H1 (cell line): ENCODE measurements at regions not wholly inside any gene's neighbourhood (a gene's known extent, or its start where the extent isn't known, plus 50 kb on each side); places are given as distances from the start of the nearest gene placed in this dataset.

Source experiments
- CTCF ChIA-PET: fragments of 300-600 bp; sonication (Branson Sonifier 250); formaldehyde crosslinking; loops from one replicate; lab custom pipeline; 2021; ENCODE audit not compliant: partially characterized antibody; lab: Charles Lee
- POLR2A ChIA-PET: fragments of 300-600 bp; sonication (Branson Sonifier 250); formaldehyde crosslinking; loops from one replicate; lab custom pipeline; 2021; ENCODE audit warnings: inconsistent platforms; ENCODE audit not compliant: partially characterized antibody; lab: Charles Lee
- DNase-seq, 2 experiments: peaks; one replicate each; pipeline versions ENCODE4 v3.0.0 to v3.0.0-alpha.2; 2010 to 2022; ENCODE audit warnings: low spot score in 2 of 2, low read depth in 1 of 2, mixed read lengths in 1 of 2
- FAIRE-seq: peaks from 2 replicates; lab custom pipeline; 2011; peaks lifted over from hg19 to GRCh38; lab: Jason Lieb, UNC
- H2AFZ ChIP-seq: 2 replicates; pipeline ENCODE4 v1.8.1; 2012; ENCODE audit warnings: low read length, inconsistent platforms
- H2AK5ac ChIP-seq: 2 replicates; pipeline ENCODE4 v1.6.1; 2013; ENCODE audit warnings: low read depth, low read length
- H2BK120ac ChIP-seq: replicated peaks from 2 replicates; pipeline ENCODE3; 2013; ENCODE audit warnings: low read depth, low read length, inconsistent platforms
- H2BK12ac ChIP-seq: 2 replicates; pipeline ENCODE4 v1.6.1; 2013; ENCODE audit warnings: low read depth, low read length
- H2BK15ac ChIP-seq: 2 replicates; pipeline ENCODE4 v1.6.1; 2013; ENCODE audit warnings: low read length
- H2BK20ac ChIP-seq: 2 replicates; pipeline ENCODE4 v1.6.1; 2013; ENCODE audit warnings: low read length
- H2BK5ac ChIP-seq: 2 replicates; pipeline ENCODE4 v1.6.1; 2013; ENCODE audit warnings: low read depth, low read length
- H3K14ac ChIP-seq: 2 replicates; pipeline ENCODE4 v1.6.1; 2013; ENCODE audit warnings: inconsistent platforms; ENCODE audit not compliant: insufficient read length
- H3K18ac ChIP-seq: 2 replicates; pipeline ENCODE4 v1.6.1; 2013; ENCODE audit warnings: low read length; ENCODE audit errors: extremely low read depth
- H3K23ac ChIP-seq: 2 replicates; pipeline ENCODE4 v1.6.1; 2013; ENCODE audit warnings: inconsistent platforms; ENCODE audit not compliant: insufficient read length
- H3K23me2 ChIP-seq: 2 replicates; pipeline ENCODE4 v1.6.1; 2013; ENCODE audit warnings: low read depth, low read length
- H3K27ac ChIP-seq: 2 replicates; pipeline ENCODE4 v1.6.1; 2011; ENCODE audit warnings: low read depth, low read length, inconsistent platforms
- H3K27me3 ChIP-seq, 4 experiments: replicated peaks in 1 of 4; 1 replicate in 1 of 4; 2 replicates in 3 of 4; pipeline versions ENCODE4 v1.6.1 to v1.8.1; 2011 to 2013; ENCODE audit warnings: low read length in 3 of 4, mild to moderate bottlenecking in 3 of 4, inconsistent platforms in 2 of 4, mixed read lengths in 2 of 4, moderate library complexity in 1 of 4; ENCODE audit not compliant: control insufficient read depth in 3 of 4, insufficient read depth in 3 of 4; ENCODE audit errors: extremely low read depth in 1 of 4
- H3K36me3 ChIP-seq, 4 experiments: 2 replicates each; pipeline versions ENCODE4 v1.6.1 to v1.8.1; 2011 to 2013; ENCODE audit warnings: mild to moderate bottlenecking in 4 of 4, low read length in 3 of 4, moderate library complexity in 2 of 4, control low read depth in 1 of 4, inconsistent platforms in 1 of 4; ENCODE audit not compliant: insufficient read depth in 4 of 4, control insufficient read depth in 2 of 4
- H3K4ac ChIP-seq: replicated peaks from 2 replicates; pipeline ENCODE3; 2013; ENCODE audit warnings: low read length, low read depth, mixed read lengths, inconsistent platforms; ENCODE audit not compliant: insufficient read length
- H3K4me1 ChIP-seq, 4 experiments: replicated peaks in 1 of 4; 1 replicate in 1 of 4; 2 replicates in 3 of 4; pipeline versions ENCODE4 v1.6.1 to v1.8.1; 2011 to 2013; ENCODE audit warnings: low read length in 3 of 4, inconsistent platforms in 2 of 4, mixed read lengths in 1 of 4; ENCODE audit not compliant: insufficient read depth in 4 of 4, control insufficient read depth in 3 of 4
- H3K4me2 ChIP-seq, 2 experiments: 2 replicates each; pipeline versions ENCODE4 v1.6.1 to v1.8.1; 2011 to 2013; ENCODE audit warnings: low read depth in 2 of 2, low read length in 2 of 2, control low read depth in 1 of 2, inconsistent platforms in 1 of 2, mild to moderate bottlenecking in 1 of 2; ENCODE audit not compliant: insufficient read depth in 1 of 2
- H3K4me3 ChIP-seq, 4 experiments: fragments of 200-600, 300-600 bp in 1 of 4; sonication (generic), shearing (Covaris generic), sonication (Bioruptor Twin) in 1 of 4; 2 replicates each; pipeline versions ENCODE4 v1.5.1 to v1.8.1; 2011 to 2016; ENCODE audit warnings: low read length in 4 of 4, low read depth in 3 of 4, control low read depth in 2 of 4, inconsistent platforms in 2 of 4, mild to moderate bottlenecking in 2 of 4, mixed read lengths in 1 of 4, moderate library complexity in 1 of 4; ENCODE audit not compliant: insufficient read depth in 2 of 4; ENCODE audit errors: extremely low read depth in 1 of 4
- H3K56ac ChIP-seq: replicated peaks from 2 replicates; pipeline ENCODE3; 2013; ENCODE audit warnings: low read depth, mild to moderate bottlenecking, mixed read lengths, low read length, inconsistent platforms; ENCODE audit not compliant: insufficient read length
- H3K79me1 ChIP-seq: 2 replicates; pipeline ENCODE4 v1.6.1; 2013; ENCODE audit warnings: low read depth, low read length, control low read depth
- H3K79me2 ChIP-seq, 2 experiments: 2 replicates each; pipeline versions ENCODE4 v1.6.1 to v1.8.1; 2012 to 2013; ENCODE audit warnings: low read length in 2 of 2, mild to moderate bottlenecking in 2 of 2, inconsistent platforms in 1 of 2; ENCODE audit not compliant: insufficient read depth in 2 of 2, control insufficient read depth in 1 of 2
- H3K9ac ChIP-seq, 4 experiments: replicated peaks in 1 of 4; 1 replicate in 1 of 4; 2 replicates in 3 of 4; pipeline versions ENCODE4 v1.6.1 to v1.8.1; 2011 to 2013; ENCODE audit warnings: low read depth in 3 of 4, low read length in 3 of 4, control low read depth in 2 of 4, mild to moderate bottlenecking in 2 of 4, moderate library complexity in 2 of 4, inconsistent platforms in 1 of 4; ENCODE audit errors: extremely low read depth in 1 of 4
- H3K9me3 ChIP-seq, 2 experiments: 2 replicates each; pipeline versions ENCODE4 v1.6.1 to v1.8.1; 2012 to 2013; ENCODE audit warnings: mild to moderate bottlenecking in 2 of 2, moderate library complexity in 2 of 2, control low read depth in 1 of 2, inconsistent platforms in 1 of 2, low read depth in 1 of 2, low read length in 1 of 2, mixed read lengths in 1 of 2; ENCODE audit not compliant: insufficient read depth in 2 of 2
- H4K20me1 ChIP-seq, 2 experiments: replicated peaks in 1 of 2; 2 replicates each; pipeline versions ENCODE3 to v1.8.1; 2011 to 2013; ENCODE audit warnings: inconsistent platforms in 2 of 2, low read length in 2 of 2, mild to moderate bottlenecking in 1 of 2; ENCODE audit not compliant: insufficient read depth in 2 of 2, control insufficient read depth in 1 of 2
- H4K5ac ChIP-seq: 2 replicates; pipeline ENCODE4 v1.6.1; 2013; ENCODE audit warnings: low read length, low read depth, mixed read lengths, inconsistent platforms; ENCODE audit not compliant: insufficient read length
- H4K8ac ChIP-seq: 2 replicates; pipeline ENCODE4 v1.8.0; 2013; ENCODE audit warnings: mild to moderate bottlenecking, moderate library complexity, low read length, inconsistent platforms; ENCODE audit not compliant: insufficient read depth; ENCODE audit errors: extremely low read depth
- H4K91ac ChIP-seq: replicated peaks from 2 replicates; pipeline ENCODE3; 2013; ENCODE audit warnings: low read length, mixed read lengths, inconsistent platforms; ENCODE audit not compliant: insufficient read length
- CTBP2 ChIP-seq: IDR thresholded peaks from 2 replicates; pipeline ENCODE4 v1.7.0; 2011; ENCODE audit warnings: borderline replicate concordance, mild to moderate bottlenecking, moderate library complexity, mixed read lengths, low read length; ENCODE audit not compliant: insufficient read depth, insufficient read length
- EGR1 ChIP-seq: IDR thresholded peaks from 2 replicates; pipeline ENCODE4 v1.6.1; 2011; ENCODE audit warnings: low read depth, low read length, borderline replicate concordance
- SP4 ChIP-seq: IDR thresholded peaks from 2 replicates; pipeline ENCODE4 v1.6.1; 2012; ENCODE audit warnings: low read length, inconsistent platforms
- TAF1 ChIP-seq: IDR thresholded peaks from 2 replicates; pipeline ENCODE4 v1.6.1; 2011; ENCODE audit warnings: mild to moderate bottlenecking, low read depth, low read length
- WGBS, 2 experiments: shearing (Covaris generic) in 1 of 2; methylation state at CpG; one replicate each; pipeline versions ENCODE4 v1.1.6 to v1.1.7; 2013 to 2015; ENCODE audit warnings: low lambda C conversion rate in 2 of 2, mixed read lengths in 2 of 2, inconsistent platforms in 1 of 2, low coverage in 1 of 2, missing lambda C conversion rate in 1 of 2; ENCODE audit not compliant: insufficient replicate concordance in 2 of 2, insufficient coverage in 1 of 2, insufficient read length in 1 of 2; ENCODE audit errors: extremely low coverage in 1 of 2, missing lambda C conversion rate in 1 of 2; 5-methylcytosine and 5-hydroxymethylcytosine counted together

DNA sequence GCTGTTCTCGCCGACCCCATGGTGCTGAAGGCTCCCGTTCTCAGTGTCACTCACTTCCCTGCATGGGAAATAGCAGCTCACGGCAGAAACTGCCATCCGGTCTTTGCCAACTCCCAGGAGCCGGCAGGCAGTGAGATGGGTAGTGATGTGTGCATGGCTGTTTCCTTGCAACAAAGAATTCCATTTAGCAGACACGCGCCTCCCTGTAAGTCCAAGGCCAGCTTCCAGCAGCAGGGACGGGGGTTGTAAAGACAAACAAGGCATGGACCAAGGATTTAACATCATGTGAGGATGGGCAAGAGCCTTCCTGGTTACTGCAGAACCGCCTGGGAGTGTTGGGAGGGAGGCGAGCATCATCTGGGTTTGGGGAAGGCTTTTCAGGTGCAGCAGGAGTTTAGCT is 273.1 kb downstream of the GLRX3 start:
- 87% methylated on average over 11 of the region's 11 CpGs; no CpG with 5 or more reads in 1 of the 2 experiments for WGBS, 2 experiments
- H3K23ac ChIP-seq = no peak overlapping the region
- DNase-seq (no peak), FAIRE-seq (no peak)
- H3K79me2 ChIP-seq = no peaks in the 10 kb centered on the region
- CTCF ChIA-PET = interaction anchor here (1.0 kb wide), 1 partner anchor 8 kb away, joined by 3 read pairs; no protein-coding TSS in a partner anchor
- no peak overlapping the region for H3K4ac ChIP-seq
- no peak overlapping the region for H3K4me3 ChIP-seq
- H2BK5ac ChIP-seq = no peak overlapping the region
- H3K36me3 ChIP-seq = no peaks in the 10 kb centered on the region
- H3K18ac ChIP-seq = no peak overlapping the region
- H4K91ac ChIP-seq = no peak overlapping the region
- no peak overlapping the region for H4K5ac ChIP-seq
- no peak overlapping the region for H2BK120ac ChIP-seq
- no peak overlapping the region for H3K14ac ChIP-seq
- H2AK5ac ChIP-seq = no peak overlapping the region
- no peak overlapping the region for H3K9ac ChIP-seq
- no peaks in the 10 kb centered on the region for H3K9me3 ChIP-seq
- no peak for TF ChIP-seq TAF1
- no peak for TF ChIP-seq EGR1
- no peak for TF ChIP-seq SP4
- TF ChIP-seq CTBP2 = no peak
- H3K23me2 ChIP-seq = no peaks in the 10 kb centered on the region
- POLR2A ChIA-PET = no interaction called here
- H3K79me1 ChIP-seq = no peaks in the 10 kb centered on the region
- no peak overlapping the region for H3K56ac ChIP-seq
- H4K8ac ChIP-seq = no peak overlapping the region
- no peak overlapping the region for H3K4me2 ChIP-seq
- H4K20me1 ChIP-seq = no peaks in the 10 kb centered on the region
- no peak overlapping the region for H2BK20ac ChIP-seq
- H2BK12ac ChIP-seq = no peak overlapping the region
- H3K27ac ChIP-seq = no peak overlapping the region
- H2AFZ ChIP-seq = no peak overlapping the region
- H3K27me3 ChIP-seq = no peaks in the 10 kb centered on the region
- 0 out of 7 replicates have a peak, but pooled peaks cover 0 to 4% (median 0%) of the 10 kb centered on the region in 4 experiments for H3K4me1 ChIP-seq
- no peak overlapping the region for H2BK15ac ChIP-seq
